RWPE2 (cell line): ENCODE measurements at regions not wholly inside any gene's neighbourhood (a gene's known extent, or its start where the extent isn't known, plus 50 kb on each side); places are given as distances from the start of the nearest gene placed in this dataset.

ENCODE experiments used
- ATAC-seq: fragments of 200-7000 bp; cut with Tn5 transposase; 3 replicates; pipeline ENCODE4 v1.9.1; 2021; ENCODE audit warnings: low read depth
- DNase-seq: peaks from one replicate; pipeline ENCODE4 v3.0.0-alpha.2; 2020; ENCODE audit warnings: low spot score
- H3K27ac ChIP-seq: fragments of 450-650 bp; 2 replicates; pipeline ENCODE4 v1.5.1; 2017; ENCODE audit warnings: mild to moderate bottlenecking; ENCODE audit not compliant: poor library complexity, severe bottlenecking
- H3K27me3 ChIP-seq: fragments of 250-450 bp; sonication (Bioruptor Pico); 2 replicates; pipeline ENCODE4 v1.5.1; 2021; ENCODE audit warnings: mild to moderate bottlenecking, moderate library complexity; ENCODE audit not compliant: insufficient read depth, poor library complexity, severe bottlenecking
- H3K36me3 ChIP-seq: fragments of 250-450 bp; sonication (Bioruptor Pico); 2 replicates; pipeline ENCODE4 v1.5.1; 2020; ENCODE audit warnings: low read depth, mild to moderate bottlenecking, moderate library complexity
- H3K4me1 ChIP-seq: fragments of 250-450 bp; sonication (Bioruptor Pico); 2 replicates; pipeline ENCODE4 v1.5.1; 2021; ENCODE audit warnings: mild to moderate bottlenecking, moderate library complexity; ENCODE audit not compliant: insufficient read depth, poor library complexity, severe bottlenecking
- H3K4me3 ChIP-seq: fragments of 250-450 bp; sonication (Bioruptor Pico); 2 replicates; pipeline ENCODE4 v1.5.1; 2021; ENCODE audit warnings: mild to moderate bottlenecking, moderate library complexity; ENCODE audit not compliant: severe bottlenecking
- H3K9me3 ChIP-seq: fragments of 250-450 bp; sonication (Bioruptor Pico); 2 replicates; pipeline ENCODE4 v1.5.1; 2021; ENCODE audit warnings: mild to moderate bottlenecking, moderate library complexity; ENCODE audit not compliant: severe bottlenecking
- CTCF ChIP-seq: fragments of 450-650 bp; IDR thresholded peaks from one replicate; pipeline ENCODE4 v1.5.1; 2017; ENCODE audit warnings: mild to moderate bottlenecking, moderate library complexity; ENCODE audit not compliant: poor library complexity, severe bottlenecking

DNA sequence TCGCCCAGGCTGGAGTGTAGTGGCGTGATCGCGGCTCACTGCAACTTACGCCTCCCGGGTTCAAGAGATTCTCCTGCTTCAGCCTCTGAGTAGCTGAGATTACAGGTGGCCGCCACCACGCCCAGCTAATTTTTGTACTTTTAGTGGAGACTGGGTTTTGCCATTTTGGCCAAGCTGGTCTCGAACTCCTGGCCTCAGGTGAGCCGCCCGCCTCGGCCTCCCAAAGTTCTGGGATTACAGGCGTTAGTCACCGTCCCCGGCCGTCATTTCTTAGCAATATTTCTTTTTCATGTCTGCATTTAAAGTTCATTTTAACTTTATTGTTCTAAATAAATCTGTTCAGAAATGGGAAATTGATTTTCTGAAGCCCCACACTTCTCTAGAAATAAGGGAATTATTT, 597.3 kb upstream of the DDX18 start:
- Histone ChIP-seq H3K4me3 (no peak overlapping the region), H3K9me3 (no peaks in the 10 kb centered on the region), H3K27ac (no peak overlapping the region), H3K36me3 (no peaks in the 10 kb centered on the region), H3K27me3 (no peaks in the 10 kb centered on the region), H3K4me1 (no peaks in the 10 kb centered on the region)
- ATAC-seq = no peak
- TF ChIP-seq CTCF = no peak
- DNase-seq = no peak

- Histone ChIP-seq H3K4me3 (no peak overlapping the region), H3K4me1 (no peaks in the 10 kb centered on the region), H3K9me3 (no peaks in the 10 kb centered on the region), H3K27me3 (no peaks in the 10 kb centered on the region), H3K36me3 (no peaks in the 10 kb centered on the region), H3K27ac (no peak overlapping the region)
- DNase-seq (no peak), ATAC-seq (no peak)
- TF ChIP-seq CTCF = no peak
Measured at GRCh38 chr2:117222809-117223208, 591.7 kb upstream of the DDX18 start.

DNA sequence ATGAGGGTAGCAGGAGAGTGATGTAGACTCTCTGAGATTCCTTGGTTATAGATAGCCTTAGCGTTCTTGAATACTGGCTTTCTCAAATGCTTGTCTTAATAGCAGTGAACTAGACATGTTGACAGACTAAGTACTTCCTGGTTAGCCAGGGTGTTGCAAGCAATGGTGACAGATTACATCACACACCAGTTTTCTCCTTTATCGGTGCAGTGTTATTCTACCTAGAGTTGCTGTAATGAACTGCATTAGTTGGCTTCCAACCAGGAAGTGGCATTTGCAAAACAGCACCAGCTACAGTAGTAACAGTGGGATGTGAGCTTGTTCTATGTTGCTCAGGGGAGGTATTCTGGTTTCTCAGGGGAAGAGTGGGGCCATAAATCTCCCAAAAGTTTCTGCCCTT, 582.2 kb upstream of the DDX18 start:
- DNase-seq = no peak
- H3K36me3 ChIP-seq = no peaks in the 10 kb centered on the region
- no peak overlapping the region for H3K4me3 ChIP-seq
- no peaks in the 10 kb centered on the region for H3K9me3 ChIP-seq
- no peak for ATAC-seq
- no peak overlapping the region for H3K27ac ChIP-seq
- H3K27me3 ChIP-seq = no peaks in the 10 kb centered on the region
- no peaks in the 10 kb centered on the region for H3K4me1 ChIP-seq
- TF ChIP-seq CTCF = no peak

DNA sequence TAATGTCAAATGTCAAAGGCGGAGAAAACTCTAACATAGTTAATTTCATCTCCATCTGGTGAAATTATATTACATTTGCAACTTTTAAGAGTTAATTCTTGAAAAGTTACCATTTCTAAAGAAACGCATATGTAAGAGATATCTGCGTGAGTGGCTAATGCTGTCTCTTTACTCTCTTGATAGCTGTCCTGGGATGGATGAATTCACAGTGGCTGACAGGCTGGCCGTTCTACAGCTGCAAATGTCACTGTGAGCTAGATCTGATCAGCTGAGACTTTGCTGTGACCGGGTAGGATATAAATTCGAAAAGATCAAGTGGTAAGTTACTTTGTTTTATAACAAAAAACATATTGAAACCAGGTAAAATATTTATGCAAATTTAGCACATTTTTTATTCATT, 557.1 kb upstream of the DDX18 start:
- Histone ChIP-seq H3K4me1 (no peaks in the 10 kb centered on the region), H3K36me3 (no peaks in the 10 kb centered on the region), H3K9me3 (no peaks in the 10 kb centered on the region), H3K27ac (no peak overlapping the region), H3K27me3 (no peaks in the 10 kb centered on the region), H3K4me3 (no peak overlapping the region)
- ATAC-seq (no peak), DNase-seq (no peak)
- TF ChIP-seq CTCF = no peak

- TF ChIP-seq CTCF = no peak
- Histone ChIP-seq H3K27me3 (no peaks in the 10 kb centered on the region), H3K27ac (no peak overlapping the region), H3K4me1 (no peaks in the 10 kb centered on the region), H3K36me3 (no peaks in the 10 kb centered on the region), H3K9me3 (peaks cover 2% of the 10 kb centered on the region), H3K4me3 (no peak overlapping the region)
- ATAC-seq (no peak), DNase-seq (no peak)
Measured at GRCh38 chr2:117269574-117269973, 544.9 kb upstream of the DDX18 start.
